ENCODE measurements at regions not wholly inside any gene's neighbourhood (a gene's known extent, or its start where the extent isn't known, plus 50 kb on each side); places are given as distances from the start of the nearest gene placed in this dataset.

- ChIA-PET CTCF (no interaction called here), POLR2A (no interaction called here)
- H3K27ac ChIP-seq (ENCODE audit: extremely low read depth, low read depth, low read length), result no peak overlapping the region
Observed at GRCh38 chr10:118916777-118917176, 112.7 kb upstream of the NANOS1 start.

DNA sequence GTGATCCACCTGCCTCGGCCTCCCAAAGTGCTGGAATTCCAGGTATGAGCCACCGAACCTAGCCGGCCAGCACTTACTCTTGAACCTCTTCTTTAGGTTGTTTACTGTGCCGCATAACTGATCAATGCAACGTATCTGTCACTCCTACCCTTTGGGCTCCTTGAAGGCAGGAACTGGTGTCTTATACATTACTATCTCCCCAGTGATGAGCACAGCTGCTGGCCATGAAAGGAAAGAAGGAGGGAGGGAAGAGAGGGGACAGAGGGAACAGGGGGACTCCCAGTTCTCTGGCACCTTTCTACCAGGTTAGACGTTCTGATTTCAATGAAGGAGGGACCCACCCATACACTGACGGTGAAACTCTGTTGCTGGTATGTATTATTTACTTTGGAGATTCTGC, 111.8 kb upstream of the NANOS1 start:
- H3K9me3 ChIP-seq (ENCODE audit: control insufficient read depth, insufficient read depth, low read depth, low read length), result no peaks in the 10 kb centered on the region
- ChIA-PET CTCF (no interaction called here), POLR2A (no interaction called here)
- H3K36me3 ChIP-seq (ENCODE audit: control insufficient read depth in 2 of 2, insufficient read depth in 1 of 2, low read length in 2 of 2), result no peaks in the 10 kb centered on the region
- H3K4me1 ChIP-seq (ENCODE audit: control insufficient read depth, insufficient read depth, low read length), result no peaks in the 10 kb centered on the region
- no peak overlapping the region for H3K27ac ChIP-seq (ENCODE audit: extremely low read depth, low read depth, low read length)
- no peak overlapping the region for H3K4me3 ChIP-seq (ENCODE audit: low read depth, low read length)
- TF ChIP-seq TSHZ1 (tag by site-specific recombination; IDR thresholded peaks at IDR 0.05; ENCODE audit: borderline replicate concordance) (no peak), ZNF133 (tag by site-specific recombination; IDR thresholded peaks at IDR 0.05) (no peak), ZNF423 (tag by site-specific recombination; IDR thresholded peaks at IDR 0.05) (no peak), ZNF132 (tag by site-specific recombination; IDR thresholded peaks at IDR 0.05; ENCODE audit: borderline replicate concordance) (no peak), ZNF514 (tag by site-specific recombination; IDR thresholded peaks at IDR 0.05) (no peak), ZNF391 (tag by site-specific recombination; IDR thresholded peaks at IDR 0.05; ENCODE audit: borderline replicate concordance, low read depth) (no peak), ZNF248 (tag by site-specific recombination; IDR thresholded peaks at IDR 0.05) (no peak), ZNF776 (tag by site-specific recombination; IDR thresholded peaks at IDR 0.05; ENCODE audit: borderline replicate concordance) (no peak), MZF1 (tag by site-specific recombination; IDR thresholded peaks at IDR 0.05; ENCODE audit: borderline replicate concordance) (no peak), ZNF560 (tag by site-specific recombination; IDR thresholded peaks at IDR 0.05; ENCODE audit: borderline replicate concordance) (no peak), ZNF354C (tag by site-specific recombination; IDR thresholded peaks at IDR 0.05; ENCODE audit: borderline replicate concordance, low read depth) (no peak)
- TF ChIP-seq, protein P1, sequence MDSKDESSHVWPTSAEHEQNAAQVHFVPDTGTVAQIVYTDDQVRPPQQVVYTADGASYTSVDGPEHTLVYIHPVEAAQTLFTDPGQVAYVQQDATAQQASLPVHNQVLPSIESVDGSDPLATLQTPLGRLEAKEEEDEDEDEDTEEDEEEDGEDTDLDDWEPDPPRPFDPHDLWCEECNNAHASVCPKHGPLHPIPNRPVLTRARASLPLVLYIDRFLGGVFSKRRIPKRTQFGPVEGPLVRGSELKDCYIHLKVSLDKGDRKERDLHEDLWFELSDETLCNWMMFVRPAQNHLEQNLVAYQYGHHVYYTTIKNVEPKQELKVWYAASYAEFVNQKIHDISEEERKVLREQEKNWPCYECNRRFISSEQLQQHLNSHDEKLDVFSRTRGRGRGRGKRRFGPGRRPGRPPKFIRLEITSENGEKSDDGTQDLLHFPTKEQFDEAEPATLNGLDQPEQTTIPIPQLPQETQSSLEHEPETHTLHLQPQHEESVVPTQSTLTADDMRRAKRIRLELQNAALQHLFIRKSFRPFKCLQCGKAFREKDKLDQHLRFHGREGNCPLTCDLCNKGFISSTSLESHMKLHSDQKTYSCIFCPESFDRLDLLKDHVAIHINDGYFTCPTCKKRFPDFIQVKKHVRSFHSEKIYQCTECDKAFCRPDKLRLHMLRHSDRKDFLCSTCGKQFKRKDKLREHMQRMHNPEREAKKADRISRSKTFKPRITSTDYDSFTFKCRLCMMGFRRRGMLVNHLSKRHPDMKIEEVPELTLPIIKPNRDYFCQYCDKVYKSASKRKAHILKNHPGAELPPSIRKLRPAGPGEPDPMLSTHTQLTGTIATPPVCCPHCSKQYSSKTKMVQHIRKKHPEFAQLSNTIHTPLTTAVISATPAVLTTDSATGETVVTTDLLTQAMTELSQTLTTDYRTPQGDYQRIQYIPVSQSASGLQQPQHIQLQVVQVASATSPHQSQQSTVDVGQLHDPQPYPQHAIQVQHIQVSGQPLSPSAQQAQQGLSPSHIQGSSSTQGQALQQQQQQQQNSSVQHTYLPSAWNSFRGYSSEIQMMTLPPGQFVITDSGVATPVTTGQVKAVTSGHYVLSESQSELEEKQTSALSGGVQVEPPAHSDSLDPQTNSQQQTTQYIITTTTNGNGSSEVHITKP (tag by site-specific recombination; IDR thresholded peaks at IDR 0.05), result no peak
- TF ChIP-seq, protein P2, sequence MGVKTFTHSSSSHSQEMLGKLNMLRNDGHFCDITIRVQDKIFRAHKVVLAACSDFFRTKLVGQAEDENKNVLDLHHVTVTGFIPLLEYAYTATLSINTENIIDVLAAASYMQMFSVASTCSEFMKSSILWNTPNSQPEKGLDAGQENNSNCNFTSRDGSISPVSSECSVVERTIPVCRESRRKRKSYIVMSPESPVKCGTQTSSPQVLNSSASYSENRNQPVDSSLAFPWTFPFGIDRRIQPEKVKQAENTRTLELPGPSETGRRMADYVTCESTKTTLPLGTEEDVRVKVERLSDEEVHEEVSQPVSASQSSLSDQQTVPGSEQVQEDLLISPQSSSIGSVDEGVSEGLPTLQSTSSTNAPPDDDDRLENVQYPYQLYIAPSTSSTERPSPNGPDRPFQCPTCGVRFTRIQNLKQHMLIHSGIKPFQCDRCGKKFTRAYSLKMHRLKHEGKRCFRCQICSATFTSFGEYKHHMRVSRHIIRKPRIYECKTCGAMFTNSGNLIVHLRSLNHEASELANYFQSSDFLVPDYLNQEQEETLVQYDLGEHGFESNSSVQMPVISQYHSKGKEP (tag by site-specific recombination; IDR thresholded peaks at IDR 0.05), result no peak
- TF ChIP-seq, protein P3, sequence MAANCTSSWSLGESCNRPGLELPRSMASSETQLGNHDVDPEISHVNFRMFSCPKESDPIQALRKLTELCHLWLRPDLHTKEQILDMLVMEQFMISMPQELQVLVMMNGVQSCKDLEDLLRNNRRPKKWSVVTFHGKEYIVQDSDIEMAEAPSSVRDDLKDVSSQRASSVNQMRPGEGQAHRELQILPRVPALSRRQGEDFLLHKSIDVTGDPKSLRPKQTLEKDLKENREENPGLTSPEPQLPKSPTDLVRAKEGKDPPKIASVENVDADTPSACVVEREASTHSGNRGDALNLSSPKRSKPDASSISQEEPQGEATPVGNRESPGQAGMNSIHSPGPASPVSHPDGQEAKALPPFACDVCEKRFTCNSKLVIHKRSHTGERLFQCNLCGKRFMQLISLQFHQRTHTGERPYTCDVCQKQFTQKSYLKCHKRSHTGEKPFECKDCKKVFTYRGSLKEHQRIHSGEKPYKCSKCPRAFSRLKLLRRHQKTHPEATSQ (tag by site-specific recombination; IDR thresholded peaks at IDR 0.05), result no peak
- TF ChIP-seq, protein P4, sequence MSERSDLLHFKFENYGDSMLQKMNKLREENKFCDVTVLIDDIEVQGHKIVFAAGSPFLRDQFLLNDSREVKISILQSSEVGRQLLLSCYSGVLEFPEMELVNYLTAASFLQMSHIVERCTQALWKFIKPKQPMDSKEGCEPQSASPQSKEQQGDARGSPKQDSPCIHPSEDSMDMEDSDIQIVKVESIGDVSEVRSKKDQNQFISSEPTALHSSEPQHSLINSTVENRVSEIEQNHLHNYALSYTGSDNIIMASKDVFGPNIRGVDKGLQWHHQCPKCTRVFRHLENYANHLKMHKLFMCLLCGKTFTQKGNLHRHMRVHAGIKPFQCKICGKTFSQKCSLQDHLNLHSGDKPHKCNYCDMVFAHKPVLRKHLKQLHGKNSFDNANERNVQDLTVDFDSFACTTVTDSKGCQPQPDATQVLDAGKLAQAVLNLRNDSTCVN (tag by site-specific recombination; optimal IDR thresholded peaks at IDR 0.05), result no peak

More at GRCh38 chr10:118916777-118917176, 112.7 kb upstream of the NANOS1 start:
- no peaks in the 10 kb centered on the region for H3K36me3 ChIP-seq (ENCODE audit: control insufficient read depth in 2 of 2, insufficient read depth in 1 of 2, low read length in 2 of 2)
- H3K4me1 ChIP-seq (ENCODE audit: control insufficient read depth, insufficient read depth, low read length), result no peaks in the 10 kb centered on the region
- TF ChIP-seq ZSCAN16 (tag by site-specific recombination; IDR thresholded peaks at IDR 0.05) (no peak), ZNF777 (tag by site-specific recombination; IDR thresholded peaks at IDR 0.05; ENCODE audit: borderline replicate concordance) (no peak), ZNF830 (tag by site-specific recombination; IDR thresholded peaks at IDR 0.05; ENCODE audit: low read depth) (no peak), GFI1B (tag by site-specific recombination; IDR thresholded peaks at IDR 0.05) (no peak), ZNF24 (tag by site-specific recombination; IDR thresholded peaks at IDR 0.05) (no peak), ZBTB21 (tag by site-specific recombination; IDR thresholded peaks at IDR 0.05) (no peak), KLF16 (tag by site-specific recombination; IDR thresholded peaks at IDR 0.05) (no peak), ZFP41 (tag by site-specific recombination; IDR thresholded peaks at IDR 0.05; ENCODE audit: borderline replicate concordance) (no peak), ZNF391 (tag by site-specific recombination; IDR thresholded peaks at IDR 0.05; ENCODE audit: borderline replicate concordance, low read depth) (no peak), ZNF146 (tag by site-specific recombination; IDR thresholded peaks at IDR 0.05) (no peak), ZNF138 (tag by site-specific recombination; IDR thresholded peaks at IDR 0.05; ENCODE audit: borderline replicate concordance) (no peak), ZNF501 (tag by site-specific recombination; IDR thresholded peaks at IDR 0.05) (no peak), ZNF175 (tag by site-specific recombination; IDR thresholded peaks at IDR 0.05) (no peak)
- TF ChIP-seq, protein P3 (tag by site-specific recombination; IDR thresholded peaks at IDR 0.05), result no peak
- no peaks in the 10 kb centered on the region for H3K9me3 ChIP-seq (ENCODE audit: control insufficient read depth, insufficient read depth, low read depth, low read length)
- H3K4me3 ChIP-seq (ENCODE audit: low read depth, low read length), result no peak overlapping the region
